Fibroblast of villous mesenchyme (primary cell): ENCODE measurements at regions not wholly inside any gene's neighbourhood (a gene's known extent, or its start where the extent isn't known, plus 50 kb on each side); places are given as distances from the start of the nearest gene placed in this dataset.

Experiments
- DNase-seq: peaks from one replicate; pipeline ENCODE4 v3.0.0-alpha.2; 2010; ENCODE audit warnings: low read depth
- H3K4me3 ChIP-seq: 2 replicates; pipeline ENCODE4 v1.5.1; 2011; ENCODE audit warnings: low read depth, mild to moderate bottlenecking, low read length
- CTCF ChIP-seq: IDR thresholded peaks from 2 replicates; pipeline ENCODE4 v1.5.1; 2012; ENCODE audit warnings: low read depth, mild to moderate bottlenecking, low read length; ENCODE audit not compliant: insufficient read depth

GRCh38 chr20:12955611-12956010 is 53.2 kb upstream of the SPTLC3 start:
- DNase-seq: no peak
- no peak overlapping the region for H3K4me3 ChIP-seq
- TF ChIP-seq CTCF: no peak

GRCh38 chr20:12956303-12956702 is 52.5 kb upstream of the SPTLC3 start:
- no peak for TF ChIP-seq CTCF
- DNase-seq: no peak
- H3K4me3 ChIP-seq: no peak overlapping the region

DNA sequence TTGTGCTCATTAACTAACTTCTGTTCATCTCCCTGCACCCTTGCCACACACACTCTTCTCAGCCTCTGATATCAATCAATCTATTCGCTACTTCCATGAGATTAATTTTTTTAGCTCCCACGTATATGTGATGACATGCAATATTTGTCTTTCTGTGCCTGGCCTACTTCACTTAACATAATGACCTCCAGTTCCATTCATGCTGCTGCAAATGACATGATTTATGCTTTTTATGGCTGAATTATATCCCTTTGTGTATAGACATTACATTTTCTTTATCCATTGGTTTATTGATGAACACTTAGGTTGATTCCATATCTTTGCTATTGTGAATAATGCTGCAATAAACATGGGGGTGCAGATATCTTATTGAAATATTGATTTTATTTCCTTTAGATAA is 50.8 kb upstream of the SPTLC3 start:
- H3K4me3 ChIP-seq: no peak overlapping the region
- TF ChIP-seq CTCF: no peak
- DNase-seq: no peak
